LNCaP clone FGC (cell line): ENCODE measurements at regions not wholly inside any gene's neighbourhood (a gene's known extent, or its start where the extent isn't known, plus 50 kb on each side); places are given as distances from the start of the nearest gene placed in this dataset.
"Not testable (repeated sequence)": the region's sequence is repeated elsewhere in the genome, so short reads cannot be mapped to it uniquely, and the experiment has no call there.

ENCODE experiments used
- DNase-seq: peaks from one replicate; pipeline ENCODE4 v3.0.0-alpha.2; 2011; ENCODE audit warnings: low read depth
- H3K4me3 ChIP-seq: 2 replicates; pipeline ENCODE4 v1.5.1; 2011; ENCODE audit warnings: mild to moderate bottlenecking, low read depth, low read length, control low read depth
- CTCF ChIP-seq: IDR thresholded peaks from 2 replicates; pipeline ENCODE4 v1.5.1; 2012; ENCODE audit warnings: mild to moderate bottlenecking; ENCODE audit not compliant: control insufficient read depth, insufficient read depth; ENCODE audit errors: extremely low read depth

- no peak for TF ChIP-seq CTCF
- no peak for DNase-seq
- H3K4me3 ChIP-seq = no peak overlapping the region
Observed at GRCh38 chr15:81835731-81836130, 210.1 kb downstream of the MEX3B start.

- no peak for TF ChIP-seq CTCF
- no peak for DNase-seq
- H3K4me3 ChIP-seq = no peak overlapping the region
Observed at GRCh38 chr15:81830520-81830919, 215.3 kb downstream of the MEX3B start.

- H3K4me3 ChIP-seq = no peak overlapping the region
- TF ChIP-seq CTCF = no peak
- DNase-seq = no peak
Observed at GRCh38 chr15:81829918-81830317, 215.9 kb downstream of the MEX3B start.

GRCh38 chr15:81828135-81828534 is 217.7 kb downstream of the MEX3B start:
- H3K4me3 ChIP-seq = no peak overlapping the region
- TF ChIP-seq CTCF = no peak
- no peak for DNase-seq

GRCh38 chr15:81825136-81825535 is 220.7 kb downstream of the MEX3B start:
- H3K4me3 ChIP-seq = no peak overlapping the region

GRCh38 chr15:81822587-81822986 is 223.2 kb downstream of the MEX3B start:
- not testable (repeated sequence) for H3K4me3 ChIP-seq, DNase-seq

More at GRCh38 chr15:81825136-81825535, 220.7 kb downstream of the MEX3B start:
- no peak for TF ChIP-seq CTCF
- DNase-seq = no peak

- TF ChIP-seq CTCF = no peak
- DNase-seq = no peak
- no peak overlapping the region for H3K4me3 ChIP-seq
Observed at GRCh38 chr15:81819924-81820635, 225.7 kb downstream of the MEX3B start.
